T-cell (primary cell): ENCODE measurements at regions not wholly inside any gene's neighbourhood (a gene's known extent, or its start where the extent isn't known, plus 50 kb on each side); places are given as distances from the start of the nearest gene placed in this dataset.

Source experiments
- ATAC-seq, 4 experiments: fragments of 200-7000 bp in 3 of 4; fragments of 150-1000 bp in 1 of 4; cut with Tn5 transposase; replicated peaks in 1 of 4; 1 replicate in 3 of 4; 2 replicates in 1 of 4; pipeline ENCODE4 v1.10.0; 2021; ENCODE audit warnings: moderate library complexity in 3 of 4, mild to moderate bottlenecking in 2 of 4, moderate number of reproducible peaks in 1 of 4
- CTCF ChIA-PET, 2 donors: fragments of 300-600 bp; sonication (Branson Sonifier 250); formaldehyde crosslinking; loops; one replicate each; lab custom pipeline; 2022; ENCODE audit warnings: antibody characterized with exemption in 2 of 2; lab: Charles Lee
- POLR2A ChIA-PET, 2 donors: fragments of 300-600 bp; sonication (Branson Sonifier 250); formaldehyde crosslinking; loops; one replicate each; lab custom pipeline; 2022; ENCODE audit warnings: antibody characterized with exemption in 2 of 2; lab: Charles Lee
- DNase-seq, 35 experiments: peaks; one replicate each; pipeline versions ENCODE4 v3.0.0 to v3.0.0-alpha.2; 2013 to 2023
- H3K27ac ChIP-seq: one replicate; pipeline ENCODE4 v1.5.1; 2013; ENCODE audit warnings: low read length
- H3K27me3 ChIP-seq, 2 experiments: replicated peaks in 1 of 2; 1 replicate in 1 of 2; 2 replicates in 1 of 2; pipeline versions ENCODE4 v1.6.1 to v1.7.0; 2013; ENCODE audit warnings: low read length in 1 of 2, mixed read lengths in 1 of 2; ENCODE audit not compliant: control insufficient read depth in 2 of 2, insufficient read depth in 2 of 2; ENCODE audit errors: extremely low read depth in 1 of 2
- H3K36me3 ChIP-seq, 2 donors: 1 replicate in 1 of 2; 2 replicates in 1 of 2; pipeline versions ENCODE4 v1.6.1 to v1.7.0; 2013; ENCODE audit warnings: low read length in 1 of 2; ENCODE audit not compliant: control insufficient read depth in 2 of 2, insufficient read depth in 1 of 2; ENCODE audit errors: extremely low read depth in 1 of 2
- H3K4me1 ChIP-seq, 2 experiments: 1 replicate in 1 of 2; 2 replicates in 1 of 2; pipeline versions ENCODE4 v1.6.1 to v1.7.0; 2013; ENCODE audit warnings: low read length in 2 of 2, mixed read lengths in 1 of 2; ENCODE audit not compliant: insufficient read depth in 2 of 2, control insufficient read depth in 1 of 2; ENCODE audit errors: extremely low read depth in 1 of 2
- H3K4me3 ChIP-seq, 2 donors: 1 replicate in 1 of 2; 2 replicates in 1 of 2; pipeline versions ENCODE4 v1.5.1 to v1.7.0; 2013; ENCODE audit warnings: mild to moderate bottlenecking in 2 of 2, low read length in 1 of 2, moderate library complexity in 1 of 2; ENCODE audit not compliant: control insufficient read depth in 1 of 2; ENCODE audit errors: extremely low read depth in 1 of 2
- H3K9me3 ChIP-seq: 2 replicates; pipeline ENCODE4 v1.7.0; 2013
- H3K27ac Mint-ChIP-seq, 2 donors: one replicate each; pipeline ENCODE4 v1.8.0; 2020 to 2021; ENCODE audit warnings: mild to moderate bottlenecking in 2 of 2, mixed read lengths in 2 of 2
- H3K27me3 Mint-ChIP-seq, 2 donors: one replicate each; pipeline ENCODE4 v1.8.0; 2021 to 2022; ENCODE audit warnings: mixed read lengths in 2 of 2
- H3K36me3 Mint-ChIP-seq: one replicate; pipeline ENCODE4 v1.8.0; 2021; ENCODE audit warnings: mixed read lengths
- H3K4me1 Mint-ChIP-seq, 3 donors: one replicate each; pipeline ENCODE4 v1.8.0; 2020 to 2022; ENCODE audit warnings: mixed read lengths in 3 of 3, mild to moderate bottlenecking in 1 of 3
- H3K4me3 Mint-ChIP-seq, 3 donors: one replicate each; pipeline ENCODE4 v1.8.0; 2020 to 2022; ENCODE audit warnings: mild to moderate bottlenecking in 3 of 3, mixed read lengths in 3 of 3, moderate library complexity in 3 of 3
- H3K9me3 Mint-ChIP-seq, 3 donors: one replicate each; pipeline ENCODE4 v1.8.0; 2020 to 2022; ENCODE audit warnings: mixed read lengths in 3 of 3
- WGBS: methylation state at CpG from one replicate; pipeline ENCODE4 v1.1.5; 2013; ENCODE audit warnings: missing lambda C conversion rate; ENCODE audit not compliant: insufficient coverage; 5-methylcytosine and 5-hydroxymethylcytosine counted together

- Mint-ChIP-seq H3K36me3 (no peaks in the 10 kb centered on the region), H3K27ac (no peak overlapping the region), H3K4me3 (no peak overlapping the region), H3K27me3 (no peaks in the 10 kb centered on the region), H3K4me1 (no peaks in the 10 kb centered on the region), H3K9me3 (peaks cover 4 to 10% (median 6%) of the 10 kb centered on the region in 3 donors)
- ATAC-seq: no peak
- no peaks in the 10 kb centered on the region for H3K9me3 ChIP-seq
- H3K4me1 ChIP-seq: no peaks in the 10 kb centered on the region
- H3K27ac ChIP-seq: no peak overlapping the region
- no peak for DNase-seq
- CTCF ChIA-PET: no interaction called here
- H3K4me3 ChIP-seq: no peak overlapping the region
- H3K27me3 ChIP-seq: no peaks in the 10 kb centered on the region
- no peaks in the 10 kb centered on the region for H3K36me3 ChIP-seq
- POLR2A ChIA-PET: no interaction called here
- WGBS: no CpG with 5 or more reads among the region's 1 CpG
These were observed 351.2 kb upstream of the API5 start for GRCh38 chr11:42960521-42961088.

- Histone ChIP-seq H3K9me3 (no peaks in the 10 kb centered on the region), H3K27ac (no peak overlapping the region), H3K4me3 (no peak overlapping the region), H3K36me3 (no peaks in the 10 kb centered on the region), H3K4me1 (no peaks in the 10 kb centered on the region), H3K27me3 (no peaks in the 10 kb centered on the region)
- Mint-ChIP-seq H3K27me3 (no peaks in the 10 kb centered on the region), H3K4me1 (no peaks in the 10 kb centered on the region), H3K27ac (no peak overlapping the region), H3K9me3 (peaks cover under 1 to 5% (median 4%) of the 10 kb centered on the region in 3 donors), H3K4me3 (no peak overlapping the region), H3K36me3 (no peaks in the 10 kb centered on the region)
- WGBS: 100% methylated on average over 1 of the region's 2 CpGs
- DNase-seq (no peak), ATAC-seq (no peak)
- ChIA-PET POLR2A (no interaction called here), CTCF (no interaction called here)
These were observed 344.1 kb upstream of the API5 start for GRCh38 chr11:42967653-42968052.

- Histone ChIP-seq H3K4me1 (no peaks in the 10 kb centered on the region), H3K27me3 (no peaks in the 10 kb centered on the region), H3K36me3 (no peaks in the 10 kb centered on the region), H3K27ac (no peak overlapping the region), H3K4me3 (no peak overlapping the region), H3K9me3 (no peaks in the 10 kb centered on the region)
- WGBS: no CpG with 5 or more reads among the region's 1 CpG
- no peak overlapping the region for H3K27ac Mint-ChIP-seq
- POLR2A ChIA-PET: no interaction called here
- H3K36me3 Mint-ChIP-seq: no peaks in the 10 kb centered on the region
- no peak overlapping the region for H3K4me3 Mint-ChIP-seq
- no peaks in the 10 kb centered on the region for H3K27me3 Mint-ChIP-seq
- ATAC-seq: no peak
- CTCF ChIA-PET: no interaction called here
- H3K9me3 Mint-ChIP-seq: peaks cover 4 to 5% (median 4%) of the 10 kb centered on the region in 3 donors
- DNase-seq: no peak
- H3K4me1 Mint-ChIP-seq: no peaks in the 10 kb centered on the region
These were observed 339.1 kb upstream of the API5 start for GRCh38 chr11:42972741-42973140.

- Mint-ChIP-seq H3K4me1 (no peaks in the 10 kb centered on the region), H3K27ac (no peak overlapping the region), H3K27me3 (no peaks in the 10 kb centered on the region), H3K4me3 (no peak overlapping the region), H3K36me3 (no peaks in the 10 kb centered on the region), H3K9me3 (peaks cover 3 to 7% (median 5%) of the 10 kb centered on the region in 3 donors)
- no peaks in the 10 kb centered on the region for H3K9me3 ChIP-seq
- 75% methylated on average over 2 of the region's 4 CpGs for WGBS
- no peak overlapping the region for H3K27ac ChIP-seq
- H3K4me3 ChIP-seq: no peak overlapping the region
- ChIA-PET CTCF (no interaction called here), POLR2A (no interaction called here)
- ATAC-seq (no peak), DNase-seq (no peak)
- no peaks in the 10 kb centered on the region for H3K4me1 ChIP-seq
- no peaks in the 10 kb centered on the region for H3K27me3 ChIP-seq
- H3K36me3 ChIP-seq: no peaks in the 10 kb centered on the region
These were observed 337.2 kb upstream of the API5 start for GRCh38 chr11:42974510-42975179.

GRCh38 chr11:42975180-42975529 is 336.6 kb upstream of the API5 start:
- H3K36me3 Mint-ChIP-seq: no peaks in the 10 kb centered on the region
- DNase-seq: no peak
- H3K9me3 Mint-ChIP-seq: peaks cover 0 to 7% (median 2%) of the 10 kb centered on the region in 3 donors
- H3K27ac Mint-ChIP-seq: no peak overlapping the region
- 0% methylated on average over 1 of the region's 1 CpG for WGBS
- ChIA-PET POLR2A (no interaction called here), CTCF (no interaction called here)
- H3K4me3 ChIP-seq: no peak overlapping the region
- H3K27me3 Mint-ChIP-seq: no peaks in the 10 kb centered on the region
- H3K36me3 ChIP-seq: no peaks in the 10 kb centered on the region
- no peak overlapping the region for H3K27ac ChIP-seq
- no peaks in the 10 kb centered on the region for H3K9me3 ChIP-seq
- no peaks in the 10 kb centered on the region for H3K27me3 ChIP-seq
- no peaks in the 10 kb centered on the region for H3K4me1 ChIP-seq
- H3K4me1 Mint-ChIP-seq: no peaks in the 10 kb centered on the region
- H3K4me3 Mint-ChIP-seq: no peak overlapping the region
- ATAC-seq: no peak

- POLR2A ChIA-PET: no interaction called here
- H3K27me3 Mint-ChIP-seq: no peaks in the 10 kb centered on the region
- Histone ChIP-seq H3K9me3 (no peaks in the 10 kb centered on the region), H3K4me1 (no peaks in the 10 kb centered on the region), H3K4me3 (no peak overlapping the region), H3K36me3 (no peaks in the 10 kb centered on the region), H3K27me3 (no peaks in the 10 kb centered on the region), H3K27ac (no peak overlapping the region)
- peaks cover 0 to 7% (median 6%) of the 10 kb centered on the region in 3 donors for H3K9me3 Mint-ChIP-seq
- DNase-seq (no peak), ATAC-seq (no peak)
- CTCF ChIA-PET: interaction anchor here in 1 of 2 donors (0.7 kb wide), 1 partner anchor 26 kb away, joined by 3 read pairs; no protein-coding TSS in a partner anchor
- no peaks in the 10 kb centered on the region for H3K4me1 Mint-ChIP-seq
- H3K4me3 Mint-ChIP-seq: no peak overlapping the region
- WGBS: no CpG with 5 or more reads among the region's 1 CpG
- H3K36me3 Mint-ChIP-seq: no peaks in the 10 kb centered on the region
- no peak overlapping the region for H3K27ac Mint-ChIP-seq
These were observed 335.1 kb upstream of the API5 start for GRCh38 chr11:42976636-42977217.
